Right lobe of liver (tissue), 6 donors: ENCODE measurements at regions not wholly inside any gene's neighbourhood (a gene's known extent, or its start where the extent isn't known, plus 50 kb on each side); places are given as distances from the start of the nearest gene placed in this dataset.

Source experiments
- ATAC-seq, 4 donors: fragments of 200-7000 bp; cut with Tn5 transposase; one replicate each; pipeline ENCODE4 v1.9.1; 2020; ENCODE audit warnings: mild to moderate bottlenecking in 4 of 4, moderate library complexity in 4 of 4
- DNase-seq, 3 donors: peaks; one replicate each; pipeline ENCODE4 v3.0.0-alpha.2; 2020
- H3K27ac ChIP-seq, 3 donors: fragments of 200-600 bp; one replicate each; pipeline ENCODE4 v1.8.0; 2022
- H3K27me3 ChIP-seq, 2 donors: fragments of 200-600 bp; one replicate each; pipeline ENCODE4 v1.8.0; 2022
- H3K36me3 ChIP-seq, 4 donors: fragments of 200-600 bp; sonication (generic) in 1 of 4; one replicate each; pipeline versions ENCODE4 v1.5.1 to v1.8.0; 2017 to 2022; ENCODE audit warnings: control low read depth in 1 of 4
- H3K4me1 ChIP-seq, 4 donors: fragments of 200-600 bp; sonication (generic) in 1 of 4; one replicate each; pipeline versions ENCODE4 v1.5.1 to v1.8.0; 2017 to 2022; ENCODE audit warnings: control low read depth in 1 of 4
- H3K4me3 ChIP-seq, 3 donors: fragments of 200-600 bp; one replicate each; pipeline ENCODE4 v1.8.0; 2022
- H3K9me3 ChIP-seq, 4 donors: fragments of 200-600 bp; sonication (generic) in 1 of 4; one replicate each; pipeline versions ENCODE4 v1.5.1 to v1.8.0; 2017 to 2022; ENCODE audit warnings: control low read depth in 1 of 4
- POLR2A ChIP-seq: fragments of 450-650 bp; IDR thresholded peaks from one replicate; pipeline ENCODE4 v1.6.1; 2017; ENCODE audit warnings: antibody characterized with exemption, mild to moderate bottlenecking
- WGBS: methylation state at CpG from one replicate; pipeline ENCODE4 v1.1.6; 2018; ENCODE audit warnings: low coverage, low lambda C conversion rate; ENCODE audit not compliant: insufficient coverage; ENCODE audit errors: missing lambda C conversion rate; 5-methylcytosine and 5-hydroxymethylcytosine counted together
- intact Hi-C, 2 donors: fragments of 100-400 bp; cut with DNase I; formaldehyde crosslinking; loops; one replicate each; pipeline versions ENCODE4 v1.11.2 to v1.14.1; 2022
- TF ChIP-seq, protein P1 (sequence below), 4 donors: fragments of 200-600 bp in 3 of 4; fragments of 450-650 bp in 1 of 4; IDR thresholded peaks; one replicate each; pipeline versions ENCODE4 v1.5.1 to v1.8.0; 2016 to 2022; ENCODE audit warnings: antibody characterized with exemption in 4 of 4, mild to moderate bottlenecking in 2 of 4
- donor health status: DM: no; HTN: yes; CAD: no.
- donor health status: DM: no; HTN: no; CAD: no.
- donor health status: DM: no; HTN: no; CAD: no.
- donor health status: DM: no; HTN: yes; CAD: no.
- donor health status: DM: no; HTN: yes; CAD: no.

DNA sequence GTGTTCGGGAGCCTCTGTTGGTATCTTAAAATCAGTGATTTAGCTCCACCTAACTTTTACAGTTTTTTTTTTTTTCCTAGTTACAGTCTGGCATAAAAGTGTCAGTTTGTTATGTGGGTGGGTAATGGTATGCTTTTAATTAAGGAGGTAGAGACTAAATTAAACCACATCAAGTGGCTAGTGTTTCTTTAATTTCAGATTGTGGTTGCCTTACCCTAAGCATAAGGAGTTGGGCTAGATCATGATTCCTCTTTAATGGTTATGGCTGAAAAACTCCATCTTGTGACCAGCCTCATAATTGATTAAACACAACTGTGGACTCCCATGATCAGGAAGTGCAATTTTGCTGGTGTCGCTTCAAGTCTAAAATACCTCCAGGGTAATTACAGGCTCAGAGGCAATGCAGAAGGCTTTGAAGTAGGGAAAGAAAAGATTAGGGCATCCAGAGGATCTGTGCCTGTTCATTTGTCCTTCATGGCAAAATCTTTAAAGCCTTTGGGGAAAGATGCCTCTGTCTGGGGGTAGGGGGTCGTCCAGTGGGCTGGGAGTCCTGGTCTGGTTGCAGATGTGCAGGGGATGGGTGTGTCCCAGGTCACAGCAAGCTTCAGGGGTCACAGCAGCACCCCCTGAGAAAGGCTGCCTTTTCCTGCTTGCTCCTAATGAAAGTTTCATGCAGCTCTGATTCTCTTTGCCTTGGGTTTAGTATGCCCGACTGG is 579.2 kb downstream of the BCL11A start:
- H3K27me3 ChIP-seq: no peaks in the 10 kb centered on the region
- no peaks in the 10 kb centered on the region for H3K36me3 ChIP-seq
- DNase-seq (no peak), ATAC-seq (no peak)
- 69% methylated on average over 2 of the region's 4 CpGs for WGBS
- no peaks in the 10 kb centered on the region for H3K9me3 ChIP-seq
- intact Hi-C loops: no loop called here
- H3K27ac ChIP-seq: no peak overlapping the region
- no peak overlapping the region for H3K4me3 ChIP-seq
- TF ChIP-seq POLR2A: no peak
- TF ChIP-seq, protein P1, sequence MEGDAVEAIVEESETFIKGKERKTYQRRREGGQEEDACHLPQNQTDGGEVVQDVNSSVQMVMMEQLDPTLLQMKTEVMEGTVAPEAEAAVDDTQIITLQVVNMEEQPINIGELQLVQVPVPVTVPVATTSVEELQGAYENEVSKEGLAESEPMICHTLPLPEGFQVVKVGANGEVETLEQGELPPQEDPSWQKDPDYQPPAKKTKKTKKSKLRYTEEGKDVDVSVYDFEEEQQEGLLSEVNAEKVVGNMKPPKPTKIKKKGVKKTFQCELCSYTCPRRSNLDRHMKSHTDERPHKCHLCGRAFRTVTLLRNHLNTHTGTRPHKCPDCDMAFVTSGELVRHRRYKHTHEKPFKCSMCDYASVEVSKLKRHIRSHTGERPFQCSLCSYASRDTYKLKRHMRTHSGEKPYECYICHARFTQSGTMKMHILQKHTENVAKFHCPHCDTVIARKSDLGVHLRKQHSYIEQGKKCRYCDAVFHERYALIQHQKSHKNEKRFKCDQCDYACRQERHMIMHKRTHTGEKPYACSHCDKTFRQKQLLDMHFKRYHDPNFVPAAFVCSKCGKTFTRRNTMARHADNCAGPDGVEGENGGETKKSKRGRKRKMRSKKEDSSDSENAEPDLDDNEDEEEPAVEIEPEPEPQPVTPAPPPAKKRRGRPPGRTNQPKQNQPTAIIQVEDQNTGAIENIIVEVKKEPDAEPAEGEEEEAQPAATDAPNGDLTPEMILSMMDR (IDR thresholded peaks at IDR 0.05): no peak
- H3K4me1 ChIP-seq: no peaks in the 10 kb centered on the region

- TF ChIP-seq POLR2A: no peak
- TF ChIP-seq, protein P1 (IDR thresholded peaks at IDR 0.05): no peak
- Histone ChIP-seq H3K27me3 (no peaks in the 10 kb centered on the region), H3K27ac (no peak overlapping the region), H3K4me3 (no peak overlapping the region), H3K36me3 (no peaks in the 10 kb centered on the region), H3K4me1 (peaks cover 0 to 4% (median 0%) of the 10 kb centered on the region in 4 donors), H3K9me3 (no peaks in the 10 kb centered on the region)
- ATAC-seq: peak in 1 of 4 donors; percentile 25
- no peak for DNase-seq
- WGBS: 72% methylated on average over 3 of the region's 5 CpGs
- intact Hi-C loops: no loop called here
Measured at GRCh38 chr2:59969161-59969560, 584.3 kb downstream of the BCL11A start.

GRCh38 chr2:59968441-59968840 is 585.0 kb downstream of the BCL11A start:
- Histone ChIP-seq H3K36me3 (no peaks in the 10 kb centered on the region), H3K4me1 (peaks cover 0 to 10% (median 2%) of the 10 kb centered on the region in 4 donors), H3K9me3 (no peaks in the 10 kb centered on the region), H3K27ac (no peak overlapping the region), H3K4me3 (no peak overlapping the region), H3K27me3 (no peaks in the 10 kb centered on the region)
- 31% methylated on average over 1 of the region's 1 CpG for WGBS
- TF ChIP-seq, protein P1 (IDR thresholded peaks at IDR 0.05): no peak
- TF ChIP-seq POLR2A: no peak
- DNase-seq (no peak), ATAC-seq (no peak)
- intact Hi-C loops: no loop called here

GRCh38 chr2:59967691-59968090 is 585.8 kb downstream of the BCL11A start:
- Histone ChIP-seq H3K4me1 (peaks cover 0 to 17% (median 6%) of the 10 kb centered on the region in 4 donors), H3K27me3 (no peaks in the 10 kb centered on the region), H3K9me3 (no peaks in the 10 kb centered on the region), H3K4me3 (no peak overlapping the region), H3K36me3 (no peaks in the 10 kb centered on the region), H3K27ac (no peak overlapping the region)
- TF ChIP-seq, protein P1 (IDR thresholded peaks at IDR 0.05): no peak
- peak; percentile 56 to 77 (median 64) for ATAC-seq
- DNase-seq: peak; percentile 21 to 49 (median 44)
- WGBS: 48% methylated on average over 3 of the region's 3 CpGs
- intact Hi-C loops: no loop called here
